Effector memory CD8-positive, alpha-beta T cell (primary cell): ENCODE measurements at regions not wholly inside any gene's neighbourhood (a gene's known extent, or its start where the extent isn't known, plus 50 kb on each side); places are given as distances from the start of the nearest gene placed in this dataset.

Source experiments
- ATAC-seq: fragments of 150-1000 bp; cut with Tn5 transposase; replicated peaks from 2 replicates; pipeline ENCODE4 v1.10.0; 2021; ENCODE audit warnings: mild to moderate bottlenecking, moderate library complexity
- DNase-seq, 3 experiments: peaks; one replicate each; pipeline ENCODE4 v3.0.0; 2021
- H3K27ac Mint-ChIP-seq, 2 donors: one replicate each; pipeline ENCODE4 v1.8.0; 2022; ENCODE audit warnings: mild to moderate bottlenecking in 2 of 2, mixed read lengths in 2 of 2, moderate library complexity in 2 of 2
- H3K27me3 Mint-ChIP-seq, 2 donors: one replicate each; pipeline ENCODE4 v1.8.0; 2022; ENCODE audit warnings: mixed read lengths in 2 of 2
- H3K36me3 Mint-ChIP-seq: one replicate; pipeline ENCODE4 v1.8.0; 2022; ENCODE audit warnings: mild to moderate bottlenecking, moderate library complexity, mixed read lengths; ENCODE audit not compliant: insufficient read depth
- H3K4me1 Mint-ChIP-seq, 2 donors: one replicate each; pipeline ENCODE4 v1.8.0; 2022; ENCODE audit warnings: low read depth in 2 of 2, mixed read lengths in 2 of 2
- H3K4me3 Mint-ChIP-seq, 2 donors: one replicate each; pipeline ENCODE4 v1.8.0; 2022; ENCODE audit warnings: mild to moderate bottlenecking in 2 of 2, mixed read lengths in 2 of 2, moderate library complexity in 2 of 2
- H3K9me3 Mint-ChIP-seq, 2 donors: one replicate each; pipeline ENCODE4 v1.8.0; 2022; ENCODE audit warnings: mixed read lengths in 2 of 2

GRCh38 chr6:97645757-97646156 lies 362.7 kb upstream of the MMS22L start:
- no peak overlapping the region for H3K27ac Mint-ChIP-seq
- H3K27me3 Mint-ChIP-seq, result no peaks in the 10 kb centered on the region
- no peak for ATAC-seq
- H3K4me3 Mint-ChIP-seq, result no peak overlapping the region
- H3K36me3 Mint-ChIP-seq, result no peaks in the 10 kb centered on the region
- DNase-seq, result no peak
- peaks cover 3 to 4% of the 10 kb centered on the region in 2 donors for H3K9me3 Mint-ChIP-seq
- no peaks in the 10 kb centered on the region for H3K4me1 Mint-ChIP-seq

- H3K27ac Mint-ChIP-seq, result no peak overlapping the region
- no peaks in the 10 kb centered on the region for H3K4me1 Mint-ChIP-seq
- no peak for ATAC-seq
- H3K36me3 Mint-ChIP-seq, result no peaks in the 10 kb centered on the region
- no peaks in the 10 kb centered on the region for H3K27me3 Mint-ChIP-seq
- no peak for DNase-seq
- no peak overlapping the region for H3K4me3 Mint-ChIP-seq
- H3K9me3 Mint-ChIP-seq, result peaks cover 0 to 7% of the 10 kb centered on the region in 2 donors
These were observed 370.1 kb upstream of the MMS22L start for GRCh38 chr6:97653076-97653475.

- no peak overlapping the region for H3K27ac Mint-ChIP-seq
These were observed 370.5 kb upstream of the MMS22L start for GRCh38 chr6:97653517-97653916.

GRCh38 chr6:97654674-97655073 lies 371.7 kb upstream of the MMS22L start:
- ATAC-seq (no peak), DNase-seq (no peak)
- H3K4me1 Mint-ChIP-seq, result no peaks in the 10 kb centered on the region
- no peaks in the 10 kb centered on the region for H3K27me3 Mint-ChIP-seq
- H3K4me3 Mint-ChIP-seq, result no peak overlapping the region
- peaks cover 0 to 7% of the 10 kb centered on the region in 2 donors for H3K9me3 Mint-ChIP-seq
- H3K27ac Mint-ChIP-seq, result no peak overlapping the region
- H3K36me3 Mint-ChIP-seq, result no peaks in the 10 kb centered on the region

More at GRCh38 chr6:97653517-97653916, 370.5 kb upstream of the MMS22L start:
- DNase-seq (no peak), ATAC-seq (no peak)
- no peak overlapping the region for H3K4me3 Mint-ChIP-seq
- no peaks in the 10 kb centered on the region for H3K36me3 Mint-ChIP-seq
- no peaks in the 10 kb centered on the region for H3K27me3 Mint-ChIP-seq
- H3K4me1 Mint-ChIP-seq, result no peaks in the 10 kb centered on the region
- H3K9me3 Mint-ChIP-seq, result peaks cover 0 to 7% of the 10 kb centered on the region in 2 donors

- DNase-seq (no peak), ATAC-seq (no peak)
- no peaks in the 10 kb centered on the region for H3K4me1 Mint-ChIP-seq
- H3K27me3 Mint-ChIP-seq, result no peaks in the 10 kb centered on the region
- H3K36me3 Mint-ChIP-seq, result no peaks in the 10 kb centered on the region
- no peak overlapping the region for H3K4me3 Mint-ChIP-seq
- no peak overlapping the region for H3K27ac Mint-ChIP-seq
- H3K9me3 Mint-ChIP-seq, result peaks cover 0 to 7% of the 10 kb centered on the region in 2 donors
These were observed 373.2 kb upstream of the MMS22L start for GRCh38 chr6:97656236-97656635.

- Mint-ChIP-seq H3K4me1 (no peaks in the 10 kb centered on the region), H3K4me3 (no peak overlapping the region), H3K27me3 (no peaks in the 10 kb centered on the region), H3K9me3 (peaks cover 5 to 12% of the 10 kb centered on the region in 2 donors), H3K36me3 (no peaks in the 10 kb centered on the region), H3K27ac (no peak overlapping the region)
- ATAC-seq (no peak), DNase-seq (no peak)
These were observed 373.8 kb upstream of the MMS22L start for GRCh38 chr6:97656706-97657350.

- no peak overlapping the region for H3K27ac Mint-ChIP-seq
- ATAC-seq (no peak), DNase-seq (no peak)
- H3K27me3 Mint-ChIP-seq, result no peaks in the 10 kb centered on the region
- no peaks in the 10 kb centered on the region for H3K4me1 Mint-ChIP-seq
- no peaks in the 10 kb centered on the region for H3K36me3 Mint-ChIP-seq
- H3K9me3 Mint-ChIP-seq, result peaks cover 8 to 16% of the 10 kb centered on the region in 2 donors
- no peak overlapping the region for H3K4me3 Mint-ChIP-seq
These were observed 375.1 kb upstream of the MMS22L start for GRCh38 chr6:97658090-97658489.

GRCh38 chr6:97663252-97663651 lies 380.2 kb upstream of the MMS22L start:
- Mint-ChIP-seq H3K4me3 (no peak overlapping the region), H3K4me1 (no peaks in the 10 kb centered on the region), H3K27me3 (no peaks in the 10 kb centered on the region), H3K36me3 (no peaks in the 10 kb centered on the region), H3K27ac (no peak overlapping the region), H3K9me3 (peaks cover 8 to 9% of the 10 kb centered on the region in 2 donors)
- ATAC-seq (no peak), DNase-seq (no peak)

GRCh38 chr6:97665446-97665845 lies 382.4 kb upstream of the MMS22L start:
- H3K27me3 Mint-ChIP-seq, result no peaks in the 10 kb centered on the region
- H3K4me1 Mint-ChIP-seq, result no peaks in the 10 kb centered on the region
- DNase-seq, result no peak
- no peak overlapping the region for H3K27ac Mint-ChIP-seq
- no peaks in the 10 kb centered on the region for H3K36me3 Mint-ChIP-seq
- no peak overlapping the region for H3K4me3 Mint-ChIP-seq
- H3K9me3 Mint-ChIP-seq, result peaks cover 8 to 9% of the 10 kb centered on the region in 2 donors
- ATAC-seq, result no peak

GRCh38 chr6:97666889-97667288 lies 383.9 kb upstream of the MMS22L start:
- Mint-ChIP-seq H3K36me3 (no peaks in the 10 kb centered on the region), H3K27ac (no peak overlapping the region), H3K4me3 (no peak overlapping the region), H3K9me3 (peaks cover 2 to 4% of the 10 kb centered on the region in 2 donors), H3K4me1 (no peaks in the 10 kb centered on the region), H3K27me3 (no peaks in the 10 kb centered on the region)
- no peak for DNase-seq
- ATAC-seq, result no peak

- DNase-seq (no peak), ATAC-seq (no peak)
- Mint-ChIP-seq H3K4me3 (no peak overlapping the region), H3K36me3 (no peaks in the 10 kb centered on the region), H3K4me1 (no peaks in the 10 kb centered on the region), H3K27me3 (no peaks in the 10 kb centered on the region), H3K9me3 (peaks cover 0 to 5% of the 10 kb centered on the region in 2 donors), H3K27ac (no peak overlapping the region)
These were observed 385.7 kb upstream of the MMS22L start for GRCh38 chr6:97668716-97669115.

- DNase-seq (no peak), ATAC-seq (no peak)
- Mint-ChIP-seq H3K9me3 (peaks cover 0 to 5% of the 10 kb centered on the region in 2 donors), H3K4me3 (no peak overlapping the region), H3K27me3 (no peaks in the 10 kb centered on the region), H3K27ac (no peak overlapping the region), H3K4me1 (no peaks in the 10 kb centered on the region), H3K36me3 (no peaks in the 10 kb centered on the region)
These were observed 386.4 kb upstream of the MMS22L start for GRCh38 chr6:97669191-97670031.

- no peaks in the 10 kb centered on the region for H3K27me3 Mint-ChIP-seq
- ATAC-seq (no peak), DNase-seq (no peak)
- peaks cover 0 to 5% of the 10 kb centered on the region in 2 donors for H3K9me3 Mint-ChIP-seq
- no peaks in the 10 kb centered on the region for H3K36me3 Mint-ChIP-seq
- no peak overlapping the region for H3K4me3 Mint-ChIP-seq
- no peaks in the 10 kb centered on the region for H3K4me1 Mint-ChIP-seq
- H3K27ac Mint-ChIP-seq, result no peak overlapping the region
These were observed 391.8 kb upstream of the MMS22L start for GRCh38 chr6:97674802-97675201.

- Mint-ChIP-seq H3K9me3 (peaks cover 1 to 3% of the 10 kb centered on the region in 2 donors), H3K4me1 (no peaks in the 10 kb centered on the region), H3K27me3 (no peaks in the 10 kb centered on the region), H3K36me3 (no peaks in the 10 kb centered on the region), H3K27ac (no peak overlapping the region), H3K4me3 (no peak overlapping the region)
- DNase-seq (no peak), ATAC-seq (no peak)
These were observed 394.6 kb upstream of the MMS22L start for GRCh38 chr6:97677626-97678025.
